Neural cell (in vitro differentiated cells): ENCODE measurements at regions not wholly inside any gene's neighbourhood (a gene's known extent, or its start where the extent isn't known, plus 50 kb on each side); places are given as distances from the start of the nearest gene placed in this dataset.

Source experiments
- H2AFZ ChIP-seq: fragments of 200-600, 300-800 bp; sonication (generic), shearing (Covaris generic); 2 replicates; pipeline ENCODE4 v1.6.0; 2014; ENCODE audit warnings: low read depth, mild to moderate bottlenecking, antibody characterized with exemption, low read length, moderate library complexity
- H3F3A ChIP-seq: fragments of 200-600 bp; shearing (Covaris generic); 2 replicates; pipeline ENCODE4 v1.6.1; 2016; ENCODE audit warnings: mild to moderate bottlenecking, moderate library complexity, mixed read lengths, antibody characterized with exemption, low read length; ENCODE audit not compliant: insufficient read depth, poor library complexity, severe bottlenecking
- H3K27ac ChIP-seq: fragments of 200-600, 300-800 bp; sonication (generic), shearing (Covaris generic); 2 replicates; pipeline ENCODE4 v1.5.1; 2014; ENCODE audit warnings: mild to moderate bottlenecking, low read length, moderate library complexity
- H3K27me3 ChIP-seq: fragments of 300-800, 200-600 bp; sonication (generic), shearing (Covaris generic); 2 replicates; pipeline ENCODE4 v1.6.0; 2014; ENCODE audit warnings: mild to moderate bottlenecking, low read depth, low read length, moderate library complexity; ENCODE audit not compliant: insufficient read depth
- H3K36me3 ChIP-seq: fragments of 300-800, 200-600 bp; sonication (generic), shearing (Covaris generic); 2 replicates; pipeline ENCODE4 v1.5.1; 2014; ENCODE audit warnings: mild to moderate bottlenecking, antibody characterized with exemption, low read length, moderate library complexity; ENCODE audit not compliant: insufficient read depth
- H3K4me2 ChIP-seq: fragments of 300-800, 200-600 bp; sonication (generic), shearing (Covaris generic); 2 replicates; pipeline ENCODE4 v1.6.0; 2014; ENCODE audit warnings: mild to moderate bottlenecking, low read length
- H3K4me3 ChIP-seq: fragments of 300-800, 200-600 bp; sonication (generic), shearing (Covaris generic); 2 replicates; pipeline ENCODE4 v1.5.1; 2014; ENCODE audit warnings: mild to moderate bottlenecking, low read length, moderate library complexity
- H3K79me2 ChIP-seq: fragments of 200-600 bp; shearing (Covaris generic); replicated peaks from 2 replicates; pipeline ENCODE4 v1.6.0; 2014; ENCODE audit warnings: mild to moderate bottlenecking, low read length, moderate library complexity; ENCODE audit not compliant: insufficient read depth
- H3K9ac ChIP-seq: fragments of 300-800, 200-600 bp; sonication (generic), shearing (Covaris generic); 2 replicates; pipeline ENCODE4 v1.6.1; 2016; ENCODE audit warnings: mild to moderate bottlenecking, low read length, mixed read lengths
- H3K9me2 ChIP-seq: fragments of 200-600 bp; shearing (Covaris generic); 2 replicates; pipeline ENCODE4 v1.6.1; 2016; ENCODE audit warnings: mild to moderate bottlenecking, low read length, mixed read lengths; ENCODE audit not compliant: insufficient read depth
- H3K9me3 ChIP-seq: fragments of 200-600, 300-800 bp; sonication (generic), shearing (Covaris generic); 2 replicates; pipeline ENCODE4 v1.6.1; 2016; ENCODE audit warnings: mild to moderate bottlenecking, mixed run types, low read length, moderate library complexity, mixed read lengths
- H4K20me1 ChIP-seq: fragments of 200-600 bp; shearing (Covaris generic); 2 replicates; pipeline ENCODE4 v1.6.1; 2016; ENCODE audit warnings: mild to moderate bottlenecking, mixed run types; ENCODE audit not compliant: insufficient read depth
- EP300 ChIP-seq: fragments of 450-650 bp; conservative IDR thresholded peaks from 2 replicates; pipeline ENCODE4 v1.6.1; 2014; ENCODE audit warnings: antibody characterized with exemption, mild to moderate bottlenecking, moderate library complexity; ENCODE audit not compliant: poor library complexity, severe bottlenecking
- EZH2 ChIP-seq: fragments of 200-600, 300-800 bp; shearing (Covaris generic), sonication (generic); IDR thresholded peaks from 2 replicates; pipeline ENCODE4 v1.6.1; 2014; ENCODE audit warnings: antibody characterized with exemption, low read length, borderline replicate concordance, mild to moderate bottlenecking; ENCODE audit not compliant: insufficient read depth, poor library complexity, severe bottlenecking
- MXI1 ChIP-seq: fragments of 450-650 bp; conservative IDR thresholded peaks from 2 replicates; pipeline ENCODE4 v1.6.1; 2014; ENCODE audit warnings: antibody characterized with exemption, mild to moderate bottlenecking; ENCODE audit not compliant: poor library complexity, severe bottlenecking
- POLR2AphosphoS5 ChIP-seq: IDR thresholded peaks from 2 replicates; pipeline ENCODE4 v1.6.1; 2012
- RAD21 ChIP-seq: fragments of 450-650 bp; conservative IDR thresholded peaks from 2 replicates; pipeline ENCODE4 v1.6.1; 2014; ENCODE audit warnings: antibody characterized with exemption, mild to moderate bottlenecking, moderate library complexity
- SMC3 ChIP-seq: fragments of 450-650 bp; conservative IDR thresholded peaks from 2 replicates; pipeline ENCODE4 v1.6.1; 2014; ENCODE audit warnings: antibody characterized with exemption, mild to moderate bottlenecking, moderate library complexity; ENCODE audit not compliant: poor library complexity
- TAF1 ChIP-seq: IDR thresholded peaks from 2 replicates; pipeline ENCODE4 v1.6.1; 2012; ENCODE audit warnings: low read depth
- TF ChIP-seq, protein P1 (sequence below): fragments of 450-650 bp; IDR thresholded peaks from 2 replicates; pipeline ENCODE4 v1.5.1; 2014; ENCODE audit warnings: antibody characterized with exemption, mild to moderate bottlenecking, moderate library complexity; ENCODE audit not compliant: poor library complexity, severe bottlenecking
- TF ChIP-seq, protein P2 (sequence below): IDR thresholded peaks from 2 replicates; pipeline ENCODE4 v1.6.1; 2012; ENCODE audit warnings: borderline replicate concordance

DNA sequence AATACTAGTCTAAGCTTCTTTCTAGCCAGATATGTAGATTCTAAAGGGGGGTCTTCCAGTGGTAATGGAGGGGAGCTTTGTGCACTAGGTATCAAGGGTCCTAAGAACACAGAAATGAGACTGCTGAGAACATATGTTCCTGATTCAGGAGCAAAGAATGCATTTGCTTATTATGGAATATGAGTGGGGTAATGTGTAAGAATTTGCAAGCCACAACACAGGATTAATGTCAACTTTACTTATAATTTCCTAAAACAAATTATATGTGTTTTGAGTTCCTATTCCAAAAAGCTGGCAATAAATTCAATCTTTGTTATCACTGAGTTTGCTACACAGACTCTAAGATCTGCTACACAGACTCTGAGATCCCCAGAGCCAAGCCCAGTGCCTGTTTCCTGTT, 357.0 kb upstream of the PTBP2 start:
- no peak overlapping the region for H3K27ac ChIP-seq
- H3K4me2 ChIP-seq: no peak overlapping the region
- TF ChIP-seq SMC3 (no peak), MXI1 (no peak), TAF1 (no peak), RAD21 (no peak), EP300 (no peak), EZH2 (no peak), POLR2AphosphoS5 (no peak)
- TF ChIP-seq, protein P1, sequence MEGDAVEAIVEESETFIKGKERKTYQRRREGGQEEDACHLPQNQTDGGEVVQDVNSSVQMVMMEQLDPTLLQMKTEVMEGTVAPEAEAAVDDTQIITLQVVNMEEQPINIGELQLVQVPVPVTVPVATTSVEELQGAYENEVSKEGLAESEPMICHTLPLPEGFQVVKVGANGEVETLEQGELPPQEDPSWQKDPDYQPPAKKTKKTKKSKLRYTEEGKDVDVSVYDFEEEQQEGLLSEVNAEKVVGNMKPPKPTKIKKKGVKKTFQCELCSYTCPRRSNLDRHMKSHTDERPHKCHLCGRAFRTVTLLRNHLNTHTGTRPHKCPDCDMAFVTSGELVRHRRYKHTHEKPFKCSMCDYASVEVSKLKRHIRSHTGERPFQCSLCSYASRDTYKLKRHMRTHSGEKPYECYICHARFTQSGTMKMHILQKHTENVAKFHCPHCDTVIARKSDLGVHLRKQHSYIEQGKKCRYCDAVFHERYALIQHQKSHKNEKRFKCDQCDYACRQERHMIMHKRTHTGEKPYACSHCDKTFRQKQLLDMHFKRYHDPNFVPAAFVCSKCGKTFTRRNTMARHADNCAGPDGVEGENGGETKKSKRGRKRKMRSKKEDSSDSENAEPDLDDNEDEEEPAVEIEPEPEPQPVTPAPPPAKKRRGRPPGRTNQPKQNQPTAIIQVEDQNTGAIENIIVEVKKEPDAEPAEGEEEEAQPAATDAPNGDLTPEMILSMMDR: no peak
- TF ChIP-seq, protein P2, sequence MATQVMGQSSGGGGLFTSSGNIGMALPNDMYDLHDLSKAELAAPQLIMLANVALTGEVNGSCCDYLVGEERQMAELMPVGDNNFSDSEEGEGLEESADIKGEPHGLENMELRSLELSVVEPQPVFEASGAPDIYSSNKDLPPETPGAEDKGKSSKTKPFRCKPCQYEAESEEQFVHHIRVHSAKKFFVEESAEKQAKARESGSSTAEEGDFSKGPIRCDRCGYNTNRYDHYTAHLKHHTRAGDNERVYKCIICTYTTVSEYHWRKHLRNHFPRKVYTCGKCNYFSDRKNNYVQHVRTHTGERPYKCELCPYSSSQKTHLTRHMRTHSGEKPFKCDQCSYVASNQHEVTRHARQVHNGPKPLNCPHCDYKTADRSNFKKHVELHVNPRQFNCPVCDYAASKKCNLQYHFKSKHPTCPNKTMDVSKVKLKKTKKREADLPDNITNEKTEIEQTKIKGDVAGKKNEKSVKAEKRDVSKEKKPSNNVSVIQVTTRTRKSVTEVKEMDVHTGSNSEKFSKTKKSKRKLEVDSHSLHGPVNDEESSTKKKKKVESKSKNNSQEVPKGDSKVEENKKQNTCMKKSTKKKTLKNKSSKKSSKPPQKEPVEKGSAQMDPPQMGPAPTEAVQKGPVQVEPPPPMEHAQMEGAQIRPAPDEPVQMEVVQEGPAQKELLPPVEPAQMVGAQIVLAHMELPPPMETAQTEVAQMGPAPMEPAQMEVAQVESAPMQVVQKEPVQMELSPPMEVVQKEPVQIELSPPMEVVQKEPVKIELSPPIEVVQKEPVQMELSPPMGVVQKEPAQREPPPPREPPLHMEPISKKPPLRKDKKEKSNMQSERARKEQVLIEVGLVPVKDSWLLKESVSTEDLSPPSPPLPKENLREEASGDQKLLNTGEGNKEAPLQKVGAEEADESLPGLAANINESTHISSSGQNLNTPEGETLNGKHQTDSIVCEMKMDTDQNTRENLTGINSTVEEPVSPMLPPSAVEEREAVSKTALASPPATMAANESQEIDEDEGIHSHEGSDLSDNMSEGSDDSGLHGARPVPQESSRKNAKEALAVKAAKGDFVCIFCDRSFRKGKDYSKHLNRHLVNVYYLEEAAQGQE: no peak
- H3K9me3 ChIP-seq: no peaks in the 10 kb centered on the region
- no peaks in the 10 kb centered on the region for H3K27me3 ChIP-seq
- no peaks in the 10 kb centered on the region for H3K79me2 ChIP-seq
- H3K9ac ChIP-seq: no peak overlapping the region
- H3K36me3 ChIP-seq: no peaks in the 10 kb centered on the region
- H3F3A ChIP-seq: no peaks in the 10 kb centered on the region
- no peaks in the 10 kb centered on the region for H4K20me1 ChIP-seq
- no peak overlapping the region for H2AFZ ChIP-seq
- H3K4me3 ChIP-seq: no peak overlapping the region
- no peaks in the 10 kb centered on the region for H3K9me2 ChIP-seq

DNA sequence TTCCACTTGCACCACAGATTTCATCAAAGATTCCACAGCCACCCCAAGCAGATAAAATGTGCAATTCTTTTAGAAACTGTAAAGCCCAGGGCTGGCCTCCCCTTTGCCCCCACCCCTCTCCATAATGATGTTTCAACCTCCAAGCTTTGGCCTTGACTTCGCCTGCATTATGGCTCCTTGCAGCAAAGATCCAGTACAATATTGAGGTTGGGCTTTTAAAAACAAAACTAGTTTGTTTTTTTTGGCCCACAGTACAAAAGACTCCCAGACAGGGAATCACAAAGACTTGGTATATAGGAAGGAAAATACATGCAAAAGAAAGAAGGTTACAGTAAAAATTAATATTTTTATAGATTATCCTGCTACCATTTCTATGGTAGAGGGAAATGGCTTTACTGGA, 356.5 kb upstream of the PTBP2 start:
- no peaks in the 10 kb centered on the region for H3K79me2 ChIP-seq
- no peaks in the 10 kb centered on the region for H3K36me3 ChIP-seq
- no peaks in the 10 kb centered on the region for H3K27me3 ChIP-seq
- no peaks in the 10 kb centered on the region for H4K20me1 ChIP-seq
- H3F3A ChIP-seq: no peaks in the 10 kb centered on the region
- no peak overlapping the region for H3K27ac ChIP-seq
- H3K4me3 ChIP-seq: no peak overlapping the region
- no peaks in the 10 kb centered on the region for H3K9me3 ChIP-seq
- no peaks in the 10 kb centered on the region for H3K9me2 ChIP-seq
- TF ChIP-seq EZH2 (no peak), SMC3 (no peak), TAF1 (no peak), MXI1 (no peak), EP300 (no peak)
- TF ChIP-seq, protein P1: no peak
- TF ChIP-seq, protein P2: no peak
- H3K4me2 ChIP-seq: no peak overlapping the region
- H3K9ac ChIP-seq: no peak overlapping the region
- no peak overlapping the region for H2AFZ ChIP-seq
